IMR-90 (cell line): ENCODE measurements at regions not wholly inside any gene's neighbourhood (a gene's known extent, or its start where the extent isn't known, plus 50 kb on each side); places are given as distances from the start of the nearest gene placed in this dataset.

Experiments used
- ATAC-seq: fragments of 200-7000 bp; cut with Tn5 transposase; 2 replicates; pipeline ENCODE4 v1.9.1; 2020; ENCODE audit warnings: low read depth, mild to moderate bottlenecking, moderate library complexity
- BruUV-seq: library from RNA; stranded (reverse); fragments of 400-500 nt; replicated peaks from 2 replicates; lab custom pipeline; 2021; lab: Mats Ljungman, UMichigan
- CTCF ChIA-PET: fragments of 300-600 bp; formaldehyde crosslinking; extraction: SDS; loops from one replicate; lab custom pipeline; 2021; ENCODE audit warnings: antibody characterized with exemption; lab: Yijun Ruan, JAX
- POLR2A ChIA-PET: fragments of 300-600 bp; sonication (Branson Sonifier 250); formaldehyde crosslinking; loops from one replicate; lab custom pipeline; 2022; ENCODE audit warnings: antibody characterized with exemption; ENCODE audit not compliant: unreplicated experiment; lab: Charles Lee
- DNase-seq: peaks from one replicate; pipeline ENCODE4 v3.0.0; 2013
- H2AFZ ChIP-seq: replicated peaks from 2 replicates; pipeline ENCODE3; 2013; ENCODE audit warnings: low read length, mild to moderate bottlenecking; ENCODE audit not compliant: poor library complexity
- H2AK5ac ChIP-seq: 2 replicates; pipeline ENCODE4 v1.6.1; 2013; ENCODE audit warnings: low read depth, low read length, inconsistent platforms
- H2AK9ac ChIP-seq: replicated peaks from 2 replicates; pipeline ENCODE3; 2013; ENCODE audit warnings: mild to moderate bottlenecking, low read depth, low read length, moderate library complexity; ENCODE audit not compliant: poor library complexity
- H2BK120ac ChIP-seq: 2 replicates; pipeline ENCODE4 v1.6.1; 2013; ENCODE audit warnings: low read depth, low read length, inconsistent platforms
- H2BK15ac ChIP-seq: 3 replicates; pipeline ENCODE4 v1.6.1; 2013; ENCODE audit warnings: low read depth, low read length, inconsistent platforms
- H2BK20ac ChIP-seq: 2 replicates; pipeline ENCODE4 v1.6.1; 2013; ENCODE audit warnings: low read depth, mild to moderate bottlenecking, inconsistent platforms, low read length, moderate library complexity
- H2BK5ac ChIP-seq: 2 replicates; pipeline ENCODE4 v1.6.1; 2013; ENCODE audit warnings: mild to moderate bottlenecking, low read depth, low read length, inconsistent platforms; ENCODE audit not compliant: poor library complexity, severe bottlenecking
- H3K14ac ChIP-seq: replicated peaks from 2 replicates; pipeline ENCODE4 v1.6.1; 2013; ENCODE audit warnings: low read depth, low read length, inconsistent platforms
- H3K18ac ChIP-seq: 2 replicates; pipeline ENCODE4 v1.6.1; 2013; ENCODE audit warnings: low read depth, low read length, control low read depth
- H3K23ac ChIP-seq: 2 replicates; pipeline ENCODE4 v1.6.1; 2013; ENCODE audit warnings: low read depth, low read length, inconsistent platforms
- H3K27ac ChIP-seq: 2 replicates; pipeline ENCODE4 v1.5.1; 2013; ENCODE audit warnings: mild to moderate bottlenecking, control low read depth, low read length; ENCODE audit not compliant: insufficient read depth
- H3K27me3 ChIP-seq: 2 replicates; pipeline ENCODE4 v1.6.1; 2013; ENCODE audit warnings: low read length; ENCODE audit not compliant: control insufficient read depth, insufficient read depth
- H3K36me3 ChIP-seq: 2 replicates; pipeline ENCODE4 v1.6.1; 2013; ENCODE audit warnings: low read length, mixed read lengths; ENCODE audit not compliant: control insufficient read depth, insufficient read depth
- H3K4ac ChIP-seq: 2 replicates; pipeline ENCODE4 v1.6.1; 2013; ENCODE audit warnings: low read depth, low read length, inconsistent platforms
- H3K4me1 ChIP-seq: 2 replicates; pipeline ENCODE4 v1.6.1; 2013; ENCODE audit warnings: low read length, mixed read lengths; ENCODE audit not compliant: control insufficient read depth, insufficient read depth
- H3K4me2 ChIP-seq: 2 replicates; pipeline ENCODE4 v1.6.1; 2013; ENCODE audit warnings: low read depth, mild to moderate bottlenecking, control low read depth, low read length, moderate library complexity
- H3K4me3 ChIP-seq: 2 replicates; pipeline ENCODE4 v1.5.1; 2013; ENCODE audit warnings: low read depth, mild to moderate bottlenecking, control low read depth, low read length, moderate library complexity; ENCODE audit not compliant: insufficient read depth
- H3K56ac ChIP-seq: 2 replicates; pipeline ENCODE4 v1.6.1; 2013; ENCODE audit warnings: low read length, inconsistent platforms; ENCODE audit not compliant: insufficient read depth; ENCODE audit errors: extremely low read depth
- H3K79me1 ChIP-seq, 2 experiments: 2 replicates each; pipeline ENCODE4 v1.6.1; 2013; ENCODE audit warnings: low read length in 2 of 2, inconsistent platforms in 1 of 2, low read depth in 1 of 2
- H3K9ac ChIP-seq: 2 replicates; pipeline ENCODE4 v1.6.1; 2013; ENCODE audit warnings: low read depth, low read length, control low read depth
- H3K9me1 ChIP-seq: 2 replicates; pipeline ENCODE4 v1.6.1; 2013; ENCODE audit warnings: low read length, inconsistent platforms; ENCODE audit not compliant: insufficient read depth
- H3K9me3 ChIP-seq: 2 replicates; pipeline ENCODE4 v1.6.1; 2013; ENCODE audit warnings: low read length; ENCODE audit not compliant: control insufficient read depth, insufficient read depth
- H4K20me1 ChIP-seq: 2 replicates; pipeline ENCODE4 v1.6.1; 2013; ENCODE audit warnings: low read length, inconsistent platforms; ENCODE audit not compliant: insufficient read depth
- H4K5ac ChIP-seq: 2 replicates; pipeline ENCODE4 v1.6.1; 2013; ENCODE audit warnings: mild to moderate bottlenecking, low read depth, low read length, control low read depth
- H4K8ac ChIP-seq, 2 experiments: 2 replicates each; pipeline ENCODE4 v1.6.1; 2013; ENCODE audit warnings: low read depth in 2 of 2, low read length in 2 of 2, control low read depth in 1 of 2, inconsistent platforms in 1 of 2
- H4K91ac ChIP-seq: 2 replicates; pipeline ENCODE4 v1.6.1; 2013; ENCODE audit warnings: low read depth, low read length, inconsistent platforms; ENCODE audit not compliant: insufficient read depth
- BHLHE40 ChIP-seq: fragments of 150-350 bp; IDR thresholded peaks from 2 replicates; pipeline ENCODE4 v1.6.1; 2016; ENCODE audit warnings: mild to moderate bottlenecking, low read depth, low read length
- CEBPB ChIP-seq: IDR thresholded peaks from 2 replicates; pipeline ENCODE4 v1.6.1; 2012; ENCODE audit warnings: low read depth, low read length, improper control_type of control experiment
- FOS ChIP-seq: fragments of 150-350 bp; IDR thresholded peaks from 2 replicates; pipeline ENCODE4 v1.6.1; 2016; ENCODE audit warnings: low read depth, low read length
- MXI1 ChIP-seq: IDR thresholded peaks from 2 replicates; pipeline ENCODE4 v1.6.1; 2012; ENCODE audit warnings: low read depth, mild to moderate bottlenecking, low read length, moderate library complexity, borderline replicate concordance
- WGBS, 2 experiments: methylation state at CpG; one replicate each; pipeline versions ENCODE4 v1.1.5 to v1.1.7; 2013; ENCODE audit warnings: missing lambda C conversion rate in 2 of 2; ENCODE audit not compliant: insufficient read length in 1 of 2; ENCODE audit errors: extremely low coverage in 2 of 2; 5-methylcytosine and 5-hydroxymethylcytosine counted together
- dilution Hi-C: fragments of 300-500 bp; cut with HindIII; formaldehyde crosslinking; loops from one replicate; pipeline ENCODE4 v1.14.3; 2018; ENCODE audit warnings: low sequenced_read_pairs; ENCODE audit not compliant: unreplicated experiment
- in situ Hi-C: fragments of 300-500 bp; cut with MboI; formaldehyde crosslinking; loops from 3 replicates; pipeline ENCODE4 v1.14.3; 2019; ENCODE audit warnings: low sequenced_read_pairs, inconsistent platforms, mixed read lengths
- intact Hi-C: fragments of 100-400 bp; cut with micrococcal nuclease; formaldehyde crosslinking; loops from 2 replicates; pipeline ENCODE4 v1.10.0; 2022

GRCh38 chr4:36763814-36764213, 480.7 kb upstream of the NWD2 start:
- peaks cover 5% of the 10 kb centered on the region for H3K9me3 ChIP-seq
- no peak overlapping the region for H4K91ac ChIP-seq
- DNase-seq (no peak), ATAC-seq (no peak)
- H3K56ac ChIP-seq, result no peak overlapping the region
- in situ Hi-C loops, result no loop called here
- H2BK20ac ChIP-seq, result no peak overlapping the region
- no TSS peak for BruUV-seq
- no peaks in the 10 kb centered on the region for H3K36me3 ChIP-seq
- H3K4me1 ChIP-seq, result no peaks in the 10 kb centered on the region
- no peaks in the 10 kb centered on the region for H3K9me1 ChIP-seq
- no peak overlapping the region for H3K27ac ChIP-seq
- no peak overlapping the region for H3K9ac ChIP-seq
- H3K23ac ChIP-seq, result no peak overlapping the region
- TF ChIP-seq FOS (no peak), BHLHE40 (no peak), CEBPB (no peak), MXI1 (no peak)
- H3K27me3 ChIP-seq, result no peaks in the 10 kb centered on the region
- dilution Hi-C loops, result no loop called here
- H2BK15ac ChIP-seq, result no peak overlapping the region
- H4K5ac ChIP-seq, result no peak overlapping the region
- H3K4me2 ChIP-seq, result no peak overlapping the region
- no peak overlapping the region for H2AK5ac ChIP-seq
- no peak overlapping the region for H3K4me3 ChIP-seq
- no peaks in the 10 kb centered on the region for H3K79me1 ChIP-seq
- no CpG with 5 or more reads among the region's 1 CpG for WGBS, 2 experiments
- no peaks in the 10 kb centered on the region for H4K20me1 ChIP-seq
- POLR2A ChIA-PET, result no interaction called here
- no peak overlapping the region for H3K14ac ChIP-seq
- H3K18ac ChIP-seq, result no peak overlapping the region
- CTCF ChIA-PET, result no interaction called here
- no peak overlapping the region for H2BK120ac ChIP-seq
- intact Hi-C loops, result no loop called here
- no peak overlapping the region for H2BK5ac ChIP-seq
- no peak overlapping the region for H2AFZ ChIP-seq
- H4K8ac ChIP-seq, result no peak overlapping the region
- H3K4ac ChIP-seq, result no peak overlapping the region
- H2AK9ac ChIP-seq, result no peak overlapping the region
